GM12891 (cell line): ENCODE measurements at regions not wholly inside any gene's neighbourhood (a gene's known extent, or its start where the extent isn't known, plus 50 kb on each side); places are given as distances from the start of the nearest gene placed in this dataset.

Source experiments
- PAX5 ChIP-seq: IDR thresholded peaks from 2 replicates; pipeline ENCODE4 v1.6.1; 2011; ENCODE audit warnings: low read length, moderate library complexity, mild to moderate bottlenecking; ENCODE audit not compliant: insufficient read depth, severe bottlenecking
- POLR2A ChIP-seq: IDR thresholded peaks from 2 replicates; pipeline ENCODE4 v1.6.1; 2011; ENCODE audit warnings: low read depth, low read length, control low read depth
- POLR2AphosphoS5 ChIP-seq: IDR thresholded peaks from 2 replicates; pipeline ENCODE4 v1.6.1; 2011; ENCODE audit warnings: low read depth, low read length, control low read depth
- SPI1 ChIP-seq: IDR thresholded peaks from 2 replicates; pipeline ENCODE4 v1.6.1; 2011; ENCODE audit warnings: low read depth, low read length, control low read depth

- TF ChIP-seq POLR2AphosphoS5 (no peak), POLR2A (no peak), PAX5 (no peak), SPI1 (no peak)
Measured at GRCh38 chr1:36606641-36607262, 124.0 kb upstream of the CSF3R start.
